ENCODE measurements at regions not wholly inside any gene's neighbourhood (a gene's known extent, or its start where the extent isn't known, plus 50 kb on each side); places are given as distances from the start of the nearest gene placed in this dataset.

GRCh38 chr1:56194701-56195300 lies 384.6 kb downstream of the PLPP3 start:
- H2BK5ac ChIP-seq (ENCODE audit: low read depth, low read length, poor library complexity): no peak overlapping the region
- H3K9ac ChIP-seq (ENCODE audit: low read length): no peak overlapping the region
- no peak overlapping the region for H3K4me2 ChIP-seq (ENCODE audit: low read length)
- H3K36me3 ChIP-seq (ENCODE audit: control insufficient read depth in 1 of 2, insufficient read depth in 2 of 2, low read length in 2 of 2): no peaks in the 10 kb centered on the region
- no CpG with 5 or more reads among the region's 1 CpG for WGBS (ENCODE audit: extremely low coverage, insufficient coverage, insufficient read length)
- H3K4me1 ChIP-seq (ENCODE audit: control insufficient read depth in 1 of 2, insufficient read depth in 2 of 2, low read length in 2 of 2): peaks cover 2 to 13% of the 10 kb centered on the region in 2 experiments
- H3K23ac ChIP-seq (ENCODE audit: low read length): no peak overlapping the region
- no peak overlapping the region for H3K14ac ChIP-seq (ENCODE audit: low read length)
- H3K4me3 ChIP-seq (ENCODE audit: low read depth, low read length): no peak overlapping the region
- peaks cover 8% of the 10 kb centered on the region for H3K79me1 ChIP-seq (ENCODE audit: low read length)
- no peak overlapping the region for H2BK120ac ChIP-seq (ENCODE audit: insufficient read depth, low read length, poor library complexity)
- H3K27me3 ChIP-seq (ENCODE audit: insufficient read depth, low read length): no peaks in the 10 kb centered on the region
- H4K91ac ChIP-seq (ENCODE audit: low read depth, low read length): no peak overlapping the region
- H2BK12ac ChIP-seq (ENCODE audit: low read length): no peak overlapping the region
- no peaks in the 10 kb centered on the region for H3K79me2 ChIP-seq (ENCODE audit: control insufficient read depth, insufficient read depth, low read length, poor library complexity)
- no peak overlapping the region for H2AFZ ChIP-seq (ENCODE audit: insufficient read depth, low read length, poor library complexity)
- peak in 1 of 2 donors; percentile 64 for DNase-seq
- H2AK5ac ChIP-seq (ENCODE audit: low read length): no peak overlapping the region
- no peak overlapping the region for H4K12ac ChIP-seq (ENCODE audit: low read depth, low read length)
- no peaks in the 10 kb centered on the region for H3K9me3 ChIP-seq (ENCODE audit: insufficient read depth, low read depth, low read length)
- H4K8ac ChIP-seq (ENCODE audit: low read depth, low read length): no peak overlapping the region
- no peak overlapping the region for H3K27ac ChIP-seq (ENCODE audit: low read depth, low read length)
- no peak overlapping the region for H3K18ac ChIP-seq (ENCODE audit: low read length)
- no peak overlapping the region for H3K4ac ChIP-seq (ENCODE audit: low read depth, low read length)

DNA sequence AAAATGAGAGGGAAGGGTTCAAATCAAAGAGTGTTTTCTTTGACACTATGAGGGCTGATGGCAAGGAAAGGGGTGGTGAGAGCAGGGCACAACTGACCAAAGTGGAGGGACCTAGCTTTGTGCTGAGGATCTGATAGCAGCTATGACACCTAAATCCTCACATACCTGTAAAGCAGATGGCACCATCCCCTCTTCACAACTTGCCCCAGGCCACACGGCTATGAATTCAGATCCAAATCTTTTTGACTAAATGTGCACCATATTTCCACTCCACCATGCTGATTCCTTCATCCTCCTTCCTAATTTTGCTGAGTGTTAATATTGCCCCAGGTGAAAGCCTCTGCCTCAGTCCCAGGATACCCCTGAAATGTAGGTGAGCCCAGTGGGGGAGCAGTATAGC lies 385.7 kb downstream of the PLPP3 start:
- no peak overlapping the region for H3K23ac ChIP-seq (ENCODE audit: low read length)
- no peaks in the 10 kb centered on the region for H3K79me2 ChIP-seq (ENCODE audit: control insufficient read depth, insufficient read depth, low read length, poor library complexity)
- H2AFZ ChIP-seq (ENCODE audit: insufficient read depth, low read length, poor library complexity): no peak overlapping the region
- H3K9me3 ChIP-seq (ENCODE audit: insufficient read depth, low read depth, low read length): no peaks in the 10 kb centered on the region
- H4K8ac ChIP-seq (ENCODE audit: low read depth, low read length): no peak overlapping the region
- no peak overlapping the region for H3K27ac ChIP-seq (ENCODE audit: low read depth, low read length)
- no peak overlapping the region for H3K4ac ChIP-seq (ENCODE audit: low read depth, low read length)
- H2AK5ac ChIP-seq (ENCODE audit: low read length): peak overlapping the region; percentile 56
- DNase-seq: peak; percentile 72 to 86
- no CpG with 5 or more reads among the region's 1 CpG for WGBS (ENCODE audit: extremely low coverage, insufficient coverage, insufficient read length)
- H3K9ac ChIP-seq (ENCODE audit: low read length): no peak overlapping the region
- H3K79me1 ChIP-seq (ENCODE audit: low read length): peaks cover 5% of the 10 kb centered on the region
- peak overlapping the region; percentile 45 for H2BK12ac ChIP-seq (ENCODE audit: low read length)
- no peak overlapping the region for H3K4me2 ChIP-seq (ENCODE audit: low read length)
- no peak overlapping the region for H3K14ac ChIP-seq (ENCODE audit: low read length)
- H4K12ac ChIP-seq (ENCODE audit: low read depth, low read length): no peak overlapping the region
- peaks cover 2 to 10% of the 10 kb centered on the region in 2 experiments for H3K4me1 ChIP-seq (ENCODE audit: control insufficient read depth in 1 of 2, insufficient read depth in 2 of 2, low read length in 2 of 2)
- H2BK5ac ChIP-seq (ENCODE audit: low read depth, low read length, poor library complexity): no peak overlapping the region
- H2BK120ac ChIP-seq (ENCODE audit: insufficient read depth, low read length, poor library complexity): peak overlapping the region; percentile 14
- no peak overlapping the region for H3K18ac ChIP-seq (ENCODE audit: low read length)
- H3K4me3 ChIP-seq (ENCODE audit: low read depth, low read length): no peak overlapping the region
- H4K91ac ChIP-seq (ENCODE audit: low read depth, low read length): no peak overlapping the region
- H3K36me3 ChIP-seq (ENCODE audit: control insufficient read depth in 1 of 2, insufficient read depth in 2 of 2, low read length in 2 of 2): no peaks in the 10 kb centered on the region
- no peaks in the 10 kb centered on the region for H3K27me3 ChIP-seq (ENCODE audit: insufficient read depth, low read length)

DNA sequence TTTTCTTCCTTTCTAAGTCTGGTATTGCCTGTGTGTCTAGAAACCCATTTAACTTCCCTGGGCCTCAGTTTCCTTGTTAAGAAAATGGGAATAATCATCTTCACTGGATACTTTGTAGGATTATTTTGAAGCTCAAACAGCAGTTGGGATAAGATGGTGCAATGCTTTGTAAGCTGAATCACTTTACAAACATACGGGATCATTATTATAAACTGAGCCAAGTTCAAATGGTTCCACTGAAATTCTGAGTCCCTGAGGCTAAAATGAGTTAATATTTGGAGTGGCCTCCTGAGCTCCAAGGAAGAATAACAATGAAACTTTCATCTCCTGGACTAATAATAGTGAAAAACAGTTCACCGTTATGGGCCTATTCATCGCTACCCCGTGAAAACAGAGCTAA lies 388.0 kb downstream of the PLPP3 start:
- H3K79me2 ChIP-seq (ENCODE audit: control insufficient read depth, insufficient read depth, low read length, poor library complexity): no peaks in the 10 kb centered on the region
- H2AFZ ChIP-seq (ENCODE audit: insufficient read depth, low read length, poor library complexity): no peak overlapping the region
- no peak overlapping the region for H2BK12ac ChIP-seq (ENCODE audit: low read length)
- H3K18ac ChIP-seq (ENCODE audit: low read length): no peak overlapping the region
- peaks cover 2% of the 10 kb centered on the region for H3K79me1 ChIP-seq (ENCODE audit: low read length)
- peak in 1 of 2 donors; percentile 59 for DNase-seq
- no peak overlapping the region for H4K8ac ChIP-seq (ENCODE audit: low read depth, low read length)
- no peak overlapping the region for H3K4me3 ChIP-seq (ENCODE audit: low read depth, low read length)
- peaks cover 0 to 8% of the 10 kb centered on the region in 2 experiments for H3K4me1 ChIP-seq (ENCODE audit: control insufficient read depth in 1 of 2, insufficient read depth in 2 of 2, low read length in 2 of 2)
- H2AK5ac ChIP-seq (ENCODE audit: low read length): no peak overlapping the region
- H3K36me3 ChIP-seq (ENCODE audit: control insufficient read depth in 1 of 2, insufficient read depth in 2 of 2, low read length in 2 of 2): no peaks in the 10 kb centered on the region
- H3K4ac ChIP-seq (ENCODE audit: low read depth, low read length): no peak overlapping the region
- H2BK120ac ChIP-seq (ENCODE audit: insufficient read depth, low read length, poor library complexity): no peak overlapping the region
- no peak overlapping the region for H3K27ac ChIP-seq (ENCODE audit: low read depth, low read length)
- no peak overlapping the region for H2BK5ac ChIP-seq (ENCODE audit: low read depth, low read length, poor library complexity)
- H4K91ac ChIP-seq (ENCODE audit: low read depth, low read length): no peak overlapping the region
- H3K4me2 ChIP-seq (ENCODE audit: low read length): no peak overlapping the region
- no peak overlapping the region for H3K9ac ChIP-seq (ENCODE audit: low read length)
- H3K23ac ChIP-seq (ENCODE audit: low read length): no peak overlapping the region
- H3K14ac ChIP-seq (ENCODE audit: low read length): no peak overlapping the region
- no peaks in the 10 kb centered on the region for H3K9me3 ChIP-seq (ENCODE audit: insufficient read depth, low read depth, low read length)
- no CpG with 5 or more reads among the region's 4 CpGs for WGBS (ENCODE audit: extremely low coverage, insufficient coverage, insufficient read length)
- H3K27me3 ChIP-seq (ENCODE audit: insufficient read depth, low read length): no peaks in the 10 kb centered on the region
- no peak overlapping the region for H4K12ac ChIP-seq (ENCODE audit: low read depth, low read length)

DNA sequence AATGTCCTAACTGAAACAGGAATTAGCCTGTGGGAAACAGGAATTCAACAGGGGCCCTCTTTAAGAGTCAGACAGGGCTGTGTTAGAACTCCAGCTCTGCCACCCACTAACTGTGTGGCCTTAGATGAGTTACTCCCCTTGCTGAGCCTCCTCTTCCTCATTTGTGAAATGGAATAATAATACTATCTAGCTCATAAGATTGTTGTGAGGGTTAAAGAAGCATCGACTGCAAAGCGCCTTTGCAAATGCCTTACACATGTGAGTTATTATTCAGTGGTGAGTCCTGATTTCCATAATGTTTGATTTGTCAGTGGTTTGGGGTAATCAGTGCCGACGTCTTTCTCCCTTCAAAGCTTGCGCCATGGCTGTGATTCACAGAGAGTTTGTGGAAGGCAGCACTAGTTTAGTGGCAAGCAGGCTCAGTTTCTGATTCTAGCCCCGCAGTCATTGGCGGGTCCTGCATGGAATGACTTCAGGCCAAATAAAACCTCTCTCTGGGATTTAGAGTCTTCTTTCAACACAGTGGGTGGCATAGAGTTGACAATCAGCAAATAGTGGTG lies 388.5 kb downstream of the PLPP3 start:
- H3K79me2 ChIP-seq (ENCODE audit: control insufficient read depth, insufficient read depth, low read length, poor library complexity): no peaks in the 10 kb centered on the region
- H2BK120ac ChIP-seq (ENCODE audit: insufficient read depth, low read length, poor library complexity): no peak overlapping the region
- no CpG with 5 or more reads among the region's 7 CpGs for WGBS (ENCODE audit: extremely low coverage, insufficient coverage, insufficient read length)
- peaks cover 1% of the 10 kb centered on the region for H3K79me1 ChIP-seq (ENCODE audit: low read length)
- peaks cover 0 to 8% of the 10 kb centered on the region in 2 experiments for H3K4me1 ChIP-seq (ENCODE audit: control insufficient read depth in 1 of 2, insufficient read depth in 2 of 2, low read length in 2 of 2)
- H3K9me3 ChIP-seq (ENCODE audit: insufficient read depth, low read depth, low read length): no peaks in the 10 kb centered on the region
- H3K23ac ChIP-seq (ENCODE audit: low read length): no peak overlapping the region
- no peak overlapping the region for H3K18ac ChIP-seq (ENCODE audit: low read length)
- H2AK5ac ChIP-seq (ENCODE audit: low read length): no peak overlapping the region
- no peak overlapping the region for H3K4me2 ChIP-seq (ENCODE audit: low read length)
- DNase-seq: peak in 1 of 2 donors; percentile 34
- H2AFZ ChIP-seq (ENCODE audit: insufficient read depth, low read length, poor library complexity): no peak overlapping the region
- no peak overlapping the region for H2BK12ac ChIP-seq (ENCODE audit: low read length)
- no peak overlapping the region for H2BK5ac ChIP-seq (ENCODE audit: low read depth, low read length, poor library complexity)
- H3K36me3 ChIP-seq (ENCODE audit: control insufficient read depth in 1 of 2, insufficient read depth in 2 of 2, low read length in 2 of 2): no peaks in the 10 kb centered on the region
- H4K12ac ChIP-seq (ENCODE audit: low read depth, low read length): no peak overlapping the region
- no peak overlapping the region for H3K4ac ChIP-seq (ENCODE audit: low read depth, low read length)
- H4K8ac ChIP-seq (ENCODE audit: low read depth, low read length): no peak overlapping the region
- H3K9ac ChIP-seq (ENCODE audit: low read length): no peak overlapping the region
- H3K4me3 ChIP-seq (ENCODE audit: low read depth, low read length): no peak overlapping the region
- no peak overlapping the region for H3K27ac ChIP-seq (ENCODE audit: low read depth, low read length)
- no peaks in the 10 kb centered on the region for H3K27me3 ChIP-seq (ENCODE audit: insufficient read depth, low read length)
- H4K91ac ChIP-seq (ENCODE audit: low read depth, low read length): no peak overlapping the region
- no peak overlapping the region for H3K14ac ChIP-seq (ENCODE audit: low read length)

All from trophoblast cell (in vitro differentiated cells and primary cell).